ENCODE measurements at regions not wholly inside any gene's neighbourhood (a gene's known extent, or its start where the extent isn't known, plus 50 kb on each side); places are given as distances from the start of the nearest gene placed in this dataset.
A peak's percentile ranks its signal among the peaks of the same experiment; 100 is the strongest.

DNA sequence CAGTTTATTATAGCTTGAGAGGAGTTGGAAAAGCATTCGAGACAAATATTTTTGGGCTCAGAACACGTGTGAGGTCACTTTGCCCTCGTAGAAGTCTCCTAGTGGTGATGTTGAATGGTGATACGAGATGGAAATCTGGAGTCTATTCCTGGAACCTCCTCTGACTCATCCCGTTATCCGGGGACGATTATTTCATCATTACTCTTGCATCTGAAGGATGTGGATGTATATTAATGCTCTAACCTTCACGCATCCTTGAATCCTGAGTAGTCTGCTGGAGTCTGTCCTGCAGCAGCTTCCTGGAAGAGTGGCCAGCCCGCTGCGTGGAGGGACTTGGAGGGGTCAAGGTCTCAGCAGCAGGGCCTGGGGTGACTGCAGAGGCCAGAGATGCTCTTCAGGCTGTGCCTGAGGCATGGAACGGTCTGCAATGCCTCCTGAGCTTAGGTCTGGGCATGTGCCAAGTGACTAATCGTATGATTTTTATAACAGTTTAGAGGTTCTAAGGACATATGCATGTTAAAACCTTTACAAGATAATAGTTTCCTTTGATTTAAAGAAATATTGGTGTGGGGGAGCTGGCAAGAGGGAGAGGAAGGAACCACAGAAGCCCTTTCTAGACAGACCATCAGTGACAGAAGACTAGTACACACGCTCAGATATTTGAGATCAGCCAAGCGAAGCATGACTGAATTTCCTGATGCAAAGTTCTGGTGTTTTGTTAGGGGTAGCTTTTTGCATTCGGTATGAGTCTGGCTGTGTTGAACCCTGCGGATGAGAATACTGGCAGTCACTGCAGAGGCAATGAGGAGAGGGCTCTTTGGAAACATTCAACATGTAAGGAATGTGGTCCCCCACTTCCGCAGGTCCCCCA lies 400.2 kb downstream of the QKI start:
- no peak overlapping the region for H3K18ac ChIP-seq (ENCODE audit: low read depth, low read length)
- H2AK5ac ChIP-seq (ENCODE audit: low read depth, low read length), result 0 out of 2 replicates have a peak overlapping the region, but pooled peaks have one; percentile 40
- ChIA-PET POLR2A (ENCODE audit: unreplicated experiment) (no interaction called here), CTCF (interaction anchor here (0.6 to 1.3 kb wide), 5 partner anchors 10 to 152 kb away, joined by 3 to 4 read pairs (median 3); no protein-coding TSS in a partner anchor)
- no peaks in the 10 kb centered on the region for H3K9me1 ChIP-seq (ENCODE audit: insufficient read depth, low read length)
- H3K4ac ChIP-seq (ENCODE audit: low read depth, low read length), result peak overlapping the region; percentile 53
- peak overlapping the region; percentile 46 for H2AFZ ChIP-seq (replicated peaks; ENCODE audit: low read length, poor library complexity)
- H3K4me3 ChIP-seq (ENCODE audit: insufficient read depth, low read depth, low read length), result no peak overlapping the region
- H3K9ac ChIP-seq (ENCODE audit: low read depth, low read length), result no peak overlapping the region
- no peak overlapping the region for H4K91ac ChIP-seq (ENCODE audit: insufficient read depth, low read depth, low read length)
- peak overlapping the region; percentile 76 for H2BK120ac ChIP-seq (ENCODE audit: low read depth, low read length)
- H3K23ac ChIP-seq (ENCODE audit: low read depth, low read length), result no peak overlapping the region
- intact Hi-C loops (cut with micrococcal nuclease) (no loop called here), in situ Hi-C loops (cut with MboI; ENCODE audit: low sequenced_read_pairs) (no loop called here), dilution Hi-C loops (cut with HindIII; ENCODE audit: low sequenced_read_pairs, unreplicated experiment) (no loop called here)
- no peak overlapping the region for H4K5ac ChIP-seq (ENCODE audit: low read depth, low read length)
- BruUV-seq (replicated peaks), result no TSS peak
- peak overlapping the region; percentile 4; the same call in 1 of the 2 replicates for H3K56ac ChIP-seq (ENCODE audit: extremely low read depth, insufficient read depth, low read length)
- peak; percentile 87 for ATAC-seq (ENCODE audit: low read depth)
- peak overlapping the region; percentile 40 for H2BK5ac ChIP-seq (ENCODE audit: low read depth, low read length, poor library complexity, severe bottlenecking)
- TF ChIP-seq MAFK (IDR thresholded peaks at IDR 0.05; ENCODE audit: low read depth, low read length) (no peak), SMC3 (IDR thresholded peaks at IDR 0.05; ENCODE audit: low read depth, low read length) (no peak; the same call in 1 of the 2 replicates), BHLHE40 (IDR thresholded peaks at IDR 0.05; ENCODE audit: low read depth, low read length) (peak; percentile 59; the same call in 1 of the 2 replicates), FOS (IDR thresholded peaks at IDR 0.05; ENCODE audit: low read depth, low read length) (peak; percentile 49), RAD21 (IDR thresholded peaks at IDR 0.05; ENCODE audit: low read length) (0 out of 2 replicates have a peak, but pooled peaks have one; percentile 9), USF2 (IDR thresholded peaks at IDR 0.05; ENCODE audit: low read depth, low read length) (peak; percentile 18; the same call in 1 of the 2 replicates), CEBPB (IDR thresholded peaks at IDR 0.05; ENCODE audit: low read depth, low read length) (peak; percentile 80), RCOR1 (IDR thresholded peaks at IDR 0.05; ENCODE audit: insufficient replicate concordance, low read length) (no peak)
- TF ChIP-seq, protein P1, sequence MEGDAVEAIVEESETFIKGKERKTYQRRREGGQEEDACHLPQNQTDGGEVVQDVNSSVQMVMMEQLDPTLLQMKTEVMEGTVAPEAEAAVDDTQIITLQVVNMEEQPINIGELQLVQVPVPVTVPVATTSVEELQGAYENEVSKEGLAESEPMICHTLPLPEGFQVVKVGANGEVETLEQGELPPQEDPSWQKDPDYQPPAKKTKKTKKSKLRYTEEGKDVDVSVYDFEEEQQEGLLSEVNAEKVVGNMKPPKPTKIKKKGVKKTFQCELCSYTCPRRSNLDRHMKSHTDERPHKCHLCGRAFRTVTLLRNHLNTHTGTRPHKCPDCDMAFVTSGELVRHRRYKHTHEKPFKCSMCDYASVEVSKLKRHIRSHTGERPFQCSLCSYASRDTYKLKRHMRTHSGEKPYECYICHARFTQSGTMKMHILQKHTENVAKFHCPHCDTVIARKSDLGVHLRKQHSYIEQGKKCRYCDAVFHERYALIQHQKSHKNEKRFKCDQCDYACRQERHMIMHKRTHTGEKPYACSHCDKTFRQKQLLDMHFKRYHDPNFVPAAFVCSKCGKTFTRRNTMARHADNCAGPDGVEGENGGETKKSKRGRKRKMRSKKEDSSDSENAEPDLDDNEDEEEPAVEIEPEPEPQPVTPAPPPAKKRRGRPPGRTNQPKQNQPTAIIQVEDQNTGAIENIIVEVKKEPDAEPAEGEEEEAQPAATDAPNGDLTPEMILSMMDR (conservative IDR thresholded peaks at IDR 0.05; ENCODE audit: low read depth, low read length), result 0 out of 2 replicates have a peak, but pooled peaks have one; percentile 20
- no peaks in the 10 kb centered on the region for H3K79me1 ChIP-seq (ENCODE audit: low read depth in 1 of 2, low read length in 2 of 2)
- H3K4me1 ChIP-seq (ENCODE audit: control insufficient read depth, insufficient read depth, low read length), result peaks cover 6% of the 10 kb centered on the region
- H3K4me2 ChIP-seq (ENCODE audit: low read depth, low read length), result peak overlapping the region; percentile 2; the same call in 1 of the 2 replicates
- H4K20me1 ChIP-seq (ENCODE audit: insufficient read depth, low read length), result no peaks in the 10 kb centered on the region
- H3K9me3 ChIP-seq (ENCODE audit: control insufficient read depth, insufficient read depth, low read length), result no peaks in the 10 kb centered on the region; the same call in 1 of the 2 replicates
- H3K27ac ChIP-seq (ENCODE audit: insufficient read depth, low read length), result no peak overlapping the region
- no peaks in the 10 kb centered on the region for H3K36me3 ChIP-seq (ENCODE audit: control insufficient read depth, insufficient read depth, low read length)
- no peak overlapping the region for H2AK9ac ChIP-seq (replicated peaks; ENCODE audit: low read depth, low read length, poor library complexity)
- peak overlapping the region; percentile 11; the same call in 1 of the 3 replicates for H2BK15ac ChIP-seq (ENCODE audit: low read depth, low read length)
- H3K27me3 ChIP-seq (ENCODE audit: control insufficient read depth, insufficient read depth, low read length), result no peaks in the 10 kb centered on the region
- H4K8ac ChIP-seq (ENCODE audit: low read depth in 2 of 2, low read length in 2 of 2), result 0 out of 4 replicates have a peak overlapping the region, but pooled peaks of 1 of the 2 experiments have one; percentile 15
- DNase-seq, result peak; percentile 88
- no peak overlapping the region for H3K14ac ChIP-seq (replicated peaks; ENCODE audit: low read depth, low read length)
- peak overlapping the region; percentile 58 for H2BK20ac ChIP-seq (ENCODE audit: low read depth, low read length)
- WGBS, 2 experiments (ENCODE audit: extremely low coverage in 2 of 2, insufficient read length in 1 of 2), result 40% methylated on average over 4 of the region's 17 CpGs; no CpG with 5 or more reads in 1 of the 2 experiments

Measured in IMR-90 (cell line).